HG03103 (cell line): ENCODE measurements at regions not wholly inside any gene's neighbourhood (a gene's known extent, or its start where the extent isn't known, plus 50 kb on each side); places are given as distances from the start of the nearest gene placed in this dataset.
"Not testable (repeated sequence)": the region's sequence is repeated elsewhere in the genome, so short reads cannot be mapped to it uniquely, and the experiment has no call there.

Experiments
- ATAC-seq: cut with Tn5 transposase; IDR thresholded peaks from one replicate; pipeline ENCODE4 v1.9.1; 2021; ENCODE audit warnings: low read depth; ENCODE audit not compliant: unreplicated experiment

GRCh38 chr3:158882445-158882844 is 80.6 kb downstream of the MFSD1 start:
- ATAC-seq, result no peak

GRCh38 chr3:158896729-158897128 is 94.9 kb downstream of the MFSD1 start:
- no peak for ATAC-seq

- no peak for ATAC-seq
Measured at GRCh38 chr3:158906749-158907148, 104.9 kb downstream of the MFSD1 start.

GRCh38 chr3:158908187-158908734 is 106.4 kb downstream of the MFSD1 start:
- no peak for ATAC-seq

GRCh38 chr3:158909870-158910269 is 108.0 kb downstream of the MFSD1 start:
- no peak for ATAC-seq

- no peak for ATAC-seq
Measured at GRCh38 chr3:158911586-158911985, 109.7 kb downstream of the MFSD1 start.

- no peak for ATAC-seq
Measured at GRCh38 chr3:158912188-158912587, 110.3 kb downstream of the MFSD1 start.

GRCh38 chr3:158912621-158913020 is 110.8 kb downstream of the MFSD1 start:
- no peak for ATAC-seq

GRCh38 chr3:158916111-158916510 is 114.3 kb downstream of the MFSD1 start:
- ATAC-seq, result no peak

GRCh38 chr3:158918008-158918407 is 116.2 kb downstream of the MFSD1 start:
- peak; percentile 84 for ATAC-seq

GRCh38 chr3:158918451-158918850 is 116.6 kb downstream of the MFSD1 start:
- ATAC-seq, result no peak

GRCh38 chr3:158920371-158920770 is 118.5 kb downstream of the MFSD1 start:
- ATAC-seq, result no peak

- ATAC-seq, result no peak
Measured at GRCh38 chr3:158925021-158925420, 123.2 kb downstream of the MFSD1 start.

GRCh38 chr3:158925828-158926494 is 124.1 kb downstream of the MFSD1 start:
- ATAC-seq, result no peak

GRCh38 chr3:158935846-158936245 is 134.0 kb downstream of the MFSD1 start:
- ATAC-seq, result no peak

- no peak for ATAC-seq
Measured at GRCh38 chr3:158936530-158937113, 134.8 kb downstream of the MFSD1 start.

- no peak for ATAC-seq
Measured at GRCh38 chr3:158950178-158950901, 148.5 kb downstream of the MFSD1 start.

- ATAC-seq, result no peak
Measured at GRCh38 chr3:158953131-158953530, 151.3 kb downstream of the MFSD1 start.

- ATAC-seq, result no peak
Measured at GRCh38 chr3:158954420-158954819, 152.6 kb downstream of the MFSD1 start.

GRCh38 chr3:158957777-158958176 is 155.9 kb downstream of the MFSD1 start:
- not testable (repeated sequence) for ATAC-seq

GRCh38 chr3:158958873-158959272 is 157.0 kb downstream of the MFSD1 start:
- no peak for ATAC-seq

- ATAC-seq, result no peak
Measured at GRCh38 chr3:158961471-158961870, 159.6 kb downstream of the MFSD1 start.
